Stimulated activated CD8-positive, alpha-beta memory T cell treated with anti-CD3 and anti-CD28 coated beads, Interleukin-4, amount 100 ng/mL, for 24 hours (primary cell): ENCODE measurements at regions not wholly inside any gene's neighbourhood (a gene's known extent, or its start where the extent isn't known, plus 50 kb on each side); places are given as distances from the start of the nearest gene placed in this dataset.

Experiments used
- DNase-seq: peaks from one replicate; pipeline ENCODE4 v3.0.0-alpha.2; 2020; ENCODE audit warnings: low read depth

GRCh38 chr6:164152611-164153010 lies 738.1 kb downstream of the QKI start:
- DNase-seq: no peak

- DNase-seq: no peak
Measured at GRCh38 chr6:164151161-164152120, 736.9 kb downstream of the QKI start.

- DNase-seq: no peak
Measured at GRCh38 chr6:164150232-164150631, 735.7 kb downstream of the QKI start.

GRCh38 chr6:164148788-164149187 lies 734.3 kb downstream of the QKI start:
- DNase-seq: no peak

GRCh38 chr6:164144316-164144715 lies 729.8 kb downstream of the QKI start:
- DNase-seq: no peak

GRCh38 chr6:164142322-164142721 lies 727.8 kb downstream of the QKI start:
- no peak for DNase-seq

- no peak for DNase-seq
Measured at GRCh38 chr6:164135511-164136132, 721.1 kb downstream of the QKI start.

- no peak for DNase-seq
Measured at GRCh38 chr6:164133095-164133494, 718.6 kb downstream of the QKI start.

- DNase-seq: no peak
Measured at GRCh38 chr6:164130585-164130984, 716.1 kb downstream of the QKI start.

GRCh38 chr6:164130151-164130550 lies 715.6 kb downstream of the QKI start:
- no peak for DNase-seq

- no peak for DNase-seq
Measured at GRCh38 chr6:164129218-164129617, 714.7 kb downstream of the QKI start.

- DNase-seq: no peak
Measured at GRCh38 chr6:164128101-164128500, 713.6 kb downstream of the QKI start.

GRCh38 chr6:164124986-164125385 lies 710.5 kb downstream of the QKI start:
- no peak for DNase-seq

- DNase-seq: no peak
Measured at GRCh38 chr6:164124473-164124872, 710.0 kb downstream of the QKI start.

- no peak for DNase-seq
Measured at GRCh38 chr6:164122109-164122508, 707.6 kb downstream of the QKI start.

- no peak for DNase-seq
Measured at GRCh38 chr6:164121527-164121926, 707.0 kb downstream of the QKI start.

GRCh38 chr6:164114651-164115050 lies 700.1 kb downstream of the QKI start:
- no peak for DNase-seq

- no peak for DNase-seq
Measured at GRCh38 chr6:164114051-164114450, 699.5 kb downstream of the QKI start.

GRCh38 chr6:164113637-164114036 lies 699.1 kb downstream of the QKI start:
- no peak for DNase-seq

- DNase-seq: no peak
Measured at GRCh38 chr6:164109770-164110140, 695.2 kb downstream of the QKI start.

GRCh38 chr6:164108869-164109769 lies 694.6 kb downstream of the QKI start:
- DNase-seq: no peak

- DNase-seq: no peak
Measured at GRCh38 chr6:164108092-164108491, 693.6 kb downstream of the QKI start.
